CD4-positive, alpha-beta T cell (primary cell): ENCODE measurements at regions not wholly inside any gene's neighbourhood (a gene's known extent, or its start where the extent isn't known, plus 50 kb on each side); places are given as distances from the start of the nearest gene placed in this dataset.

ENCODE experiments used
- ATAC-seq: fragments of 200-7000 bp; cut with Tn5 transposase; one replicate; pipeline ENCODE4 v1.10.0; 2022; ENCODE audit warnings: mild to moderate bottlenecking; ENCODE audit not compliant: poor library complexity
- CTCF ChIA-PET: fragments of 350-600 bp; sonication (Branson Sonifier 250); formaldehyde crosslinking; loops from one replicate; lab custom pipeline; 2021; ENCODE audit warnings: antibody characterized with exemption, inconsistent platforms; lab: Charles Lee
- POLR2A ChIA-PET: fragments of 350-600 bp; sonication (Branson Sonifier 250); formaldehyde crosslinking; loops from one replicate; lab custom pipeline; 2021; ENCODE audit warnings: antibody characterized with exemption, inconsistent platforms; lab: Charles Lee
- DNase-seq, 14 experiments: peaks; one replicate each; pipeline ENCODE4 v3.0.0-alpha.2; 2013 to 2020; ENCODE audit warnings: mixed read lengths in 2 of 14
- H3K27ac ChIP-seq, 2 donors: one replicate each; pipeline versions ENCODE4 v1.5.1 to v1.7.0; 2013; ENCODE audit warnings: low read length in 2 of 2, low read depth in 1 of 2, mild to moderate bottlenecking in 1 of 2
- H3K27me3 ChIP-seq, 2 experiments: 1 replicate in 1 of 2; 2 replicates in 1 of 2; pipeline versions ENCODE4 v1.6.1 to v1.7.0; 2013; ENCODE audit warnings: low read length in 2 of 2, control low read depth in 1 of 2, mild to moderate bottlenecking in 1 of 2, moderate library complexity in 1 of 2; ENCODE audit not compliant: insufficient read depth in 2 of 2, control insufficient read depth in 1 of 2
- H3K36me3 ChIP-seq: one replicate; pipeline ENCODE4 v1.6.1; 2013; ENCODE audit warnings: low read length, control low read depth; ENCODE audit not compliant: insufficient read depth
- H3K4me1 ChIP-seq: one replicate; pipeline ENCODE4 v1.6.1; 2013; ENCODE audit warnings: low read length, control low read depth; ENCODE audit not compliant: insufficient read depth
- H3K4me3 ChIP-seq: one replicate; pipeline ENCODE4 v1.5.1; 2013; ENCODE audit warnings: mild to moderate bottlenecking, low read length, moderate library complexity
- H3K9me3 ChIP-seq, 2 experiments: 1 replicate in 1 of 2; 2 replicates in 1 of 2; pipeline versions ENCODE4 v1.6.1 to v1.7.0; 2013; ENCODE audit warnings: low read length in 2 of 2, mild to moderate bottlenecking in 2 of 2, control low read depth in 1 of 2, moderate library complexity in 1 of 2; ENCODE audit not compliant: control insufficient read depth in 1 of 2, insufficient read depth in 1 of 2
- H3K27ac Mint-ChIP-seq: one replicate; pipeline ENCODE4 v1.8.0; 2020; ENCODE audit warnings: mixed read lengths
- H3K27me3 Mint-ChIP-seq: one replicate; pipeline ENCODE4 v1.8.0; 2021; ENCODE audit warnings: mixed read lengths
- H3K36me3 Mint-ChIP-seq: one replicate; pipeline ENCODE4 v1.8.0; 2021; ENCODE audit warnings: low read depth, mixed read lengths
- H3K4me1 Mint-ChIP-seq: one replicate; pipeline ENCODE4 v1.8.0; 2021; ENCODE audit warnings: low read depth, mixed read lengths
- H3K4me3 Mint-ChIP-seq: one replicate; pipeline ENCODE4 v1.8.0; 2020; ENCODE audit warnings: mild to moderate bottlenecking, mixed read lengths
- H3K9me3 Mint-ChIP-seq: one replicate; pipeline ENCODE4 v1.8.0; 2020; ENCODE audit warnings: mixed read lengths
- intact Hi-C, 2 experiments: fragments of 100-400 bp; cut with DNase I in 1 of 2; cut with micrococcal nuclease in 1 of 2; formaldehyde crosslinking; loops; one replicate each; pipeline versions ENCODE4 v1.15.1 to v1.9.0; 2023 to 2025; cut with DNase I, micrococcal nuclease
- TF ChIP-seq, protein P1 (sequence below): fragments of 200-600 bp; IDR thresholded peaks from one replicate; pipeline ENCODE4 v1.8.0; 2022; ENCODE audit warnings: antibody characterized with exemption, mild to moderate bottlenecking

DNA sequence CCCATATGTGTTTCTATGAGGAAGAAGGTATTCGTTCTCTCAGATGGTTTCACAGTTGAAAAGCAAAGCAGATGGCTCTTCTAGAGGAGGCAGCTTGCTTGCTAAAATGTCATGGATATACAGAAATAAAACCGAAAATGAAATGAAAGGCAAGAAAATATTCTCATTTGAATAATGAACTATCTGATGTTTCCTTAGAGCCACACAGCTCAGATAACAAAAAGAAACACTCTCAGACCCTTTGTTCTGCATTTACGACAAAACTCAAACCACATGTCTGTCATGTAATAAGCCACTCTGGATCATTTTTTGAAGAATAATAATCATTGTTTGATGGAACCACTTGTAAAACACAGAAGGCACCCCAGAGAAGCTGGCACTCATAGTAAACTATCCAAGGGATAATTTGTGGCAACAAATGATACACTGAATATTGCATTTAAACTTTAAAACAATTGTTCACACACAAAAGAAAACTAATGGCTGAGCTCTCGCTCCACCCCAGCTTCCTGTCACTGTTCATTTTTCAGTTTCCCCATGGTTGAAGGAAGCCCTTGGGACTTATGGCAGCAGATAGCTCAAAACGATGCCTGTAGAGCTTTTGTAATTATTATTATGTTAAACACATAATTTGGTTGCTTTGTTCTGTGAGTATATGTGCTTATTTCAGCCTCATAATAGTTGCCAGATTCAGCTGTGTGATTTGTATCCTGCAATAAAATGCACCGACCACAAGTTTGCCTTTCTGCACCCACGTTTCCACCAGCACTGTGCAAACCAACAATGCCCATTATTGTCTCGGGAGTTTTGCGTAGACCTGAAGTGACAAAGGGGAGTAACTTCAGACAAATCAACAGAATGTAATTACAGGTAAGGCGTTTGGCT lies 256.0 kb downstream of the TMEM167A start:
- H3K36me3 Mint-ChIP-seq: no peaks in the 10 kb centered on the region
- DNase-seq: no peak
- H3K4me1 ChIP-seq: no peaks in the 10 kb centered on the region
- intact Hi-C loops: no loop called here
- no peaks in the 10 kb centered on the region for H3K9me3 ChIP-seq
- H3K4me3 Mint-ChIP-seq: no peak overlapping the region
- POLR2A ChIA-PET: no interaction called here
- H3K27ac ChIP-seq: no peak overlapping the region
- no peaks in the 10 kb centered on the region for H3K9me3 Mint-ChIP-seq
- H3K36me3 ChIP-seq: no peaks in the 10 kb centered on the region
- CTCF ChIA-PET: no interaction called here
- ATAC-seq: no peak
- H3K27me3 Mint-ChIP-seq: no peaks in the 10 kb centered on the region
- TF ChIP-seq, protein P1, sequence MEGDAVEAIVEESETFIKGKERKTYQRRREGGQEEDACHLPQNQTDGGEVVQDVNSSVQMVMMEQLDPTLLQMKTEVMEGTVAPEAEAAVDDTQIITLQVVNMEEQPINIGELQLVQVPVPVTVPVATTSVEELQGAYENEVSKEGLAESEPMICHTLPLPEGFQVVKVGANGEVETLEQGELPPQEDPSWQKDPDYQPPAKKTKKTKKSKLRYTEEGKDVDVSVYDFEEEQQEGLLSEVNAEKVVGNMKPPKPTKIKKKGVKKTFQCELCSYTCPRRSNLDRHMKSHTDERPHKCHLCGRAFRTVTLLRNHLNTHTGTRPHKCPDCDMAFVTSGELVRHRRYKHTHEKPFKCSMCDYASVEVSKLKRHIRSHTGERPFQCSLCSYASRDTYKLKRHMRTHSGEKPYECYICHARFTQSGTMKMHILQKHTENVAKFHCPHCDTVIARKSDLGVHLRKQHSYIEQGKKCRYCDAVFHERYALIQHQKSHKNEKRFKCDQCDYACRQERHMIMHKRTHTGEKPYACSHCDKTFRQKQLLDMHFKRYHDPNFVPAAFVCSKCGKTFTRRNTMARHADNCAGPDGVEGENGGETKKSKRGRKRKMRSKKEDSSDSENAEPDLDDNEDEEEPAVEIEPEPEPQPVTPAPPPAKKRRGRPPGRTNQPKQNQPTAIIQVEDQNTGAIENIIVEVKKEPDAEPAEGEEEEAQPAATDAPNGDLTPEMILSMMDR: no peak
- H3K27ac Mint-ChIP-seq: no peak overlapping the region
- H3K27me3 ChIP-seq: no peaks in the 10 kb centered on the region
- peaks cover 8% of the 10 kb centered on the region for H3K4me1 Mint-ChIP-seq
- no peak overlapping the region for H3K4me3 ChIP-seq

DNA sequence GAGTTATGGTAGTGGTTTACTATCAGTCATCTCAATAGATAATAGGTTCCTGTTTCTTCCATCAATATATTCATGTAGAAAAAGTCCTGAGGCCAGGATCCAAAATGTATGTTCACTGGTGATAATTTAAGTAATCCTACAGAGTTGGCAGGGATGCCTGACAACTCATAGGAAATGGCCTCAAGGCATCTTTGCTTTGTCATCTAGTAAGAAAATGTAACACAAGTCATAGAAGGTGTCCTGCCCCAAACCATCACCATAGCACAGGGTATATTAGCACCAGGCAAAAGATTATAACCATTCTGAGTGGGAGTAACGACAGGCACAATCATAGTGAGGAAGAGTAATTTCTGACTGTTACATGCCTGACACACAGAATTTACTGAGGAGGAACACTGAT lies 257.0 kb downstream of the TMEM167A start:
- intact Hi-C loops: no loop called here
- H3K4me3 Mint-ChIP-seq: no peak overlapping the region
- H3K4me1 Mint-ChIP-seq: peaks cover 8% of the 10 kb centered on the region
- no peaks in the 10 kb centered on the region for H3K27me3 Mint-ChIP-seq
- H3K36me3 Mint-ChIP-seq: no peaks in the 10 kb centered on the region
- ATAC-seq: no peak
- no peaks in the 10 kb centered on the region for H3K9me3 ChIP-seq
- H3K27ac ChIP-seq: no peak overlapping the region
- DNase-seq: no peak
- no peaks in the 10 kb centered on the region for H3K4me1 ChIP-seq
- no peaks in the 10 kb centered on the region for H3K9me3 Mint-ChIP-seq
- POLR2A ChIA-PET: no interaction called here
- CTCF ChIA-PET: interaction anchor here (0.6 kb wide), 1 partner anchor 18 kb away, joined by 4 read pairs; no protein-coding TSS in a partner anchor
- no peaks in the 10 kb centered on the region for H3K27me3 ChIP-seq
- H3K4me3 ChIP-seq: no peak overlapping the region
- TF ChIP-seq, protein P1: no peak
- no peaks in the 10 kb centered on the region for H3K36me3 ChIP-seq
- no peak overlapping the region for H3K27ac Mint-ChIP-seq

DNA sequence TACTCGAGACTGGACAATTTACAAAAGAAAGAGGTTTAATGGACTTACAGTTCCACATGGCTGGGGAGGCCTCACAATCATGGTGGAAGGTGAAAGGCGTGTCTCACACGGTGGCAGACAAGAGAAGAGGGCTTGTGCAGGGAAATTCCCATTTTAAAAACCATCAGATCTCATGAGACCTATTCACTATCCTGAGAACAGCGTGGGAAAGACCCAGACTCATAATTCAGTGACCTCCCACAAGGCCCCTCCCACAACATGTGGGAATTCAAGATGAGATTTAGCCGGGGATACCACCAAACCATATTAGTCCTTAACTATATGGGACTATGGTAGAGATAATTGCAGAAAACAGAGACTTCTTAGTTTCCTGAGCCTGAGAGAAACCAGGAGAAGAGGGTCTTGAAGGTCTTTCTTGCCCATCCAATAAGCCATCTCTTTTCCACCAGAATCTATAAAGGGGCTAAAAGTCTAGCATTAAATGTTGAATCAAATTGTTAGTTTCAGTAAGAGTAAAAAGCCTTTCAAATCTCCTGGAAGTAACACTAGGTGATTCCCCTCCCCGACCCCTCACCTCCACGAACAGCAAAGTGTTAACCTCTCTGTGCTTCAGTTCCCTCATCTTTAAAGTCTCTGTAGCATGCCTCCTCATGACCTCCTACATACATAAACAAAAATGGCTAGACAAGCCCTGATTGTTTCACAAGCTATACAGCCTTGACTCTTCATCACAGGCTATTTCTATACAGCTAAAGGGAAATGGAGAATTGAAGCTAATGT lies 259.1 kb downstream of the TMEM167A start:
- H3K27me3 Mint-ChIP-seq: no peaks in the 10 kb centered on the region
- CTCF ChIA-PET: no interaction called here
- intact Hi-C loops: no loop called here
- POLR2A ChIA-PET: no interaction called here
- H3K36me3 Mint-ChIP-seq: no peaks in the 10 kb centered on the region
- no peak for ATAC-seq
- H3K4me3 Mint-ChIP-seq: no peak overlapping the region
- no peak overlapping the region for H3K27ac ChIP-seq
- H3K4me1 Mint-ChIP-seq: peaks cover 8% of the 10 kb centered on the region
- no peak overlapping the region for H3K4me3 ChIP-seq
- H3K27ac Mint-ChIP-seq: no peak overlapping the region
- H3K4me1 ChIP-seq: no peaks in the 10 kb centered on the region
- no peaks in the 10 kb centered on the region for H3K9me3 Mint-ChIP-seq
- no peaks in the 10 kb centered on the region for H3K36me3 ChIP-seq
- TF ChIP-seq, protein P1: no peak
- no peak for DNase-seq
- no peaks in the 10 kb centered on the region for H3K27me3 ChIP-seq
- no peaks in the 10 kb centered on the region for H3K9me3 ChIP-seq
